Adrenal gland (tissue), 9 donors: ENCODE measurements at regions not wholly inside any gene's neighbourhood (a gene's known extent, or its start where the extent isn't known, plus 50 kb on each side); places are given as distances from the start of the nearest gene placed in this dataset.

Source experiments
- DNase-seq, 7 donors: peaks; one replicate each; pipeline ENCODE4 v3.0.0-alpha.2; 2019 to 2020
- H3K27ac ChIP-seq, 5 donors: fragments of 200-600 bp; sonication (generic) in 4 of 5; 1 replicate in 3 of 5; 2 replicates in 2 of 5; pipeline versions ENCODE4 v1.5.1 to v1.8.0; 2016 to 2020; ENCODE audit warnings: mild to moderate bottlenecking in 1 of 5
- H3K27me3 ChIP-seq: fragments of 200-600 bp; 2 replicates; pipeline ENCODE4 v1.8.0; 2021
- H3K36me3 ChIP-seq, 2 donors: fragments of 200-600 bp; replicated peaks in 1 of 2; 1 replicate in 1 of 2; 2 replicates in 1 of 2; pipeline versions ENCODE4 v1.5.1 to v1.8.0; 2018 to 2022
- H3K4me1 ChIP-seq, 2 donors: fragments of 200-600 bp; replicated peaks in 1 of 2; 1 replicate in 1 of 2; 2 replicates in 1 of 2; pipeline versions ENCODE4 v1.5.1 to v1.8.0; 2018 to 2021
- H3K4me3 ChIP-seq, 4 donors: fragments of 200-600 bp; sonication (generic) in 3 of 4; one replicate each; pipeline ENCODE4 v1.5.1; 2016 to 2018
- H3K9me3 ChIP-seq, 3 donors: fragments of 200-600 bp; sonication (generic) in 1 of 3; replicated peaks in 1 of 3; 1 replicate in 2 of 3; 2 replicates in 1 of 3; pipeline versions ENCODE4 v1.5.1 to v1.8.0; 2016 to 2021
- POLR2A ChIP-seq, 2 donors: fragments of 450-650 bp; IDR thresholded peaks; one replicate each; pipeline ENCODE4 v1.6.1; 2017; ENCODE audit warnings: antibody characterized with exemption in 2 of 2, mild to moderate bottlenecking in 2 of 2, moderate library complexity in 1 of 2
- WGBS, 4 donors: extraction: QIAGEN DNeasy Blood & Tissue Kit in 2 of 4; methylation state at CpG; one replicate each; pipeline versions ENCODE4 v1.1.5 to v1.1.7; 2013 to 2017; 5-methylcytosine and 5-hydroxymethylcytosine counted together
- intact Hi-C, 2 donors: fragments of 100-400 bp; cut with DNase I; formaldehyde crosslinking; loops; one replicate each; pipeline versions ENCODE4 v1.14.1 to v1.15.0; 2022 to 2023
- TF ChIP-seq, protein P1 (sequence below), 6 experiments: fragments of 450-650 bp in 4 of 6; fragments of 200-600 bp in 2 of 6; sonication (generic) in 1 of 6; IDR thresholded peaks; 1 replicate in 5 of 6; 2 replicates in 1 of 6; pipeline versions ENCODE4 v1.5.1 to v1.8.0; 2016 to 2021; ENCODE audit warnings: antibody characterized with exemption in 6 of 6, mild to moderate bottlenecking in 2 of 6, moderate library complexity in 1 of 6
- donor health status: healthy with polysubstance abuse.
- donor health status: Bipolar disorder and iron deficiency.
- donor health status: DM: yes; HTN: yes; CAD: no.
- donor health status: DM: no; HTN: no; CAD: no.
- donor health status: DM: no; HTN: no; CAD: no.

DNA sequence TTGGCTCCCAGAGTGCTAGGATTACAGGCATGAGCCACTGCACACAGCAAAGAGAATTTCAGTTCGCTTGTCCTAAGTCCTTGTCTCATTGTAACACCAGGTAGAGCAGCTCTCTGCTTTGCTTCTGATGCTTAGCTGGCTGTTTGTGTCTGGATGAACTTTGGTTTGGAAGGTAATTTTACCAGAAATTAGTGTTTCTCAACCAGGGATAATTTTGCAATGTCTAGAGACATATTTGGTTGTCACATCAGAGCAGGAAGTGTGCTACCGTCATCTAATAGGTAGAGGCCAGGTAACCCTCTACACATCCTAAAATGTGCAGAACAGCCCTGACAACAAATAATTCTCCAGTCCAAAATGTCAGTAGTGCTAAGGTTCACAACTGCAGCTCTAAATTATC lies 108.8 kb downstream of the SNX18 start:
- TF ChIP-seq POLR2A (IDR thresholded peaks at IDR 0.05) = no peak
- TF ChIP-seq, protein P1, sequence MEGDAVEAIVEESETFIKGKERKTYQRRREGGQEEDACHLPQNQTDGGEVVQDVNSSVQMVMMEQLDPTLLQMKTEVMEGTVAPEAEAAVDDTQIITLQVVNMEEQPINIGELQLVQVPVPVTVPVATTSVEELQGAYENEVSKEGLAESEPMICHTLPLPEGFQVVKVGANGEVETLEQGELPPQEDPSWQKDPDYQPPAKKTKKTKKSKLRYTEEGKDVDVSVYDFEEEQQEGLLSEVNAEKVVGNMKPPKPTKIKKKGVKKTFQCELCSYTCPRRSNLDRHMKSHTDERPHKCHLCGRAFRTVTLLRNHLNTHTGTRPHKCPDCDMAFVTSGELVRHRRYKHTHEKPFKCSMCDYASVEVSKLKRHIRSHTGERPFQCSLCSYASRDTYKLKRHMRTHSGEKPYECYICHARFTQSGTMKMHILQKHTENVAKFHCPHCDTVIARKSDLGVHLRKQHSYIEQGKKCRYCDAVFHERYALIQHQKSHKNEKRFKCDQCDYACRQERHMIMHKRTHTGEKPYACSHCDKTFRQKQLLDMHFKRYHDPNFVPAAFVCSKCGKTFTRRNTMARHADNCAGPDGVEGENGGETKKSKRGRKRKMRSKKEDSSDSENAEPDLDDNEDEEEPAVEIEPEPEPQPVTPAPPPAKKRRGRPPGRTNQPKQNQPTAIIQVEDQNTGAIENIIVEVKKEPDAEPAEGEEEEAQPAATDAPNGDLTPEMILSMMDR (IDR thresholded peaks at IDR 0.05) = no peak
- intact Hi-C loops = no loop called here
- Histone ChIP-seq H3K4me1 (no peaks in the 10 kb centered on the region), H3K36me3 (no peaks in the 10 kb centered on the region), H3K27me3 (no peaks in the 10 kb centered on the region), H3K4me3 (no peak overlapping the region), H3K27ac (no peak overlapping the region), H3K9me3 (no peaks in the 10 kb centered on the region)
- DNase-seq = no peak
- 85 to 92% (median 88%) methylated on average over 2 of the region's 2 CpGs for whole genome bisulfite sequencing, 4 donors

GRCh38 chr5:54624805-54625568 lies 107.4 kb downstream of the SNX18 start:
- no peak for DNase-seq
- no peaks in the 10 kb centered on the region for H3K4me1 ChIP-seq
- WGBS, 4 donors = 80 to 86% (median 84%) methylated on average over 9 of the region's 9 CpGs
- H3K9me3 ChIP-seq = no peaks in the 10 kb centered on the region
- H3K36me3 ChIP-seq = no peaks in the 10 kb centered on the region
- no peaks in the 10 kb centered on the region for H3K27me3 ChIP-seq
- no peak overlapping the region for H3K27ac ChIP-seq
- intact Hi-C loops = no loop called here
- no peak overlapping the region for H3K4me3 ChIP-seq
- TF ChIP-seq POLR2A (IDR thresholded peaks at IDR 0.05) = no peak
- TF ChIP-seq, protein P1 (IDR thresholded peaks at IDR 0.05) = no peak

- 76 to 91% (median 84%) methylated on average over 5 of the region's 5 CpGs for WGBS, 4 donors
- H3K4me3 ChIP-seq = no peak overlapping the region
- H3K27ac ChIP-seq = no peak overlapping the region
- H3K9me3 ChIP-seq = no peaks in the 10 kb centered on the region
- no peaks in the 10 kb centered on the region for H3K4me1 ChIP-seq
- no peak for DNase-seq
- no peaks in the 10 kb centered on the region for H3K27me3 ChIP-seq
- TF ChIP-seq POLR2A (IDR thresholded peaks at IDR 0.05) = no peak
- TF ChIP-seq, protein P1 (IDR thresholded peaks at IDR 0.05) = no peak
- intact Hi-C loops = no loop called here
- H3K36me3 ChIP-seq = no peaks in the 10 kb centered on the region
Observed at GRCh38 chr5:54621709-54622108, 104.2 kb downstream of the SNX18 start.

DNA sequence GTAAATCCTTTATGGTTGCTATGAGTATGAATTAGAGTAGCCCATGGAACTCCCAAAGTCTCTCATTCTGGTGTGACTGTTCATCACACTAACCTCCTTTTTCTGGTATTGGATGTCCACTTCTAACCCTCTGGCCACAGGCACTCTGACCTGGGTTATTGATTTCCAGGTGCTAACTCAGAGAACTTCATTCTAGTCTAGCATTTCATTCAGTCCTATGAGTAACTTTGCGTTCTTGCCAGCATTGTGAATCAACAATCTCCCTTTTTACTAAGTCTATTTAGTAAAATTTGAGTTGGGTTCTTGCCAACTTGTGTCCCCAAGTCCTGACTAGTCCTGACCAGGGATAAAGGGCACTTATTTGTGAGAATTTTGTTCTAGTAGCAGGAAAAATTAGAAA lies 103.5 kb downstream of the SNX18 start:
- intact Hi-C loops = no loop called here
- TF ChIP-seq POLR2A (IDR thresholded peaks at IDR 0.05) = no peak
- TF ChIP-seq, protein P1 (IDR thresholded peaks at IDR 0.05) = no peak

More for the DNA sequence above, 103.5 kb downstream of the SNX18 start:
- H3K27me3 ChIP-seq = no peaks in the 10 kb centered on the region
- H3K4me1 ChIP-seq = peaks cover 0 to under 1% of the 10 kb centered on the region in 2 donors
- no peak for DNase-seq
- no peaks in the 10 kb centered on the region for H3K36me3 ChIP-seq
- no peak overlapping the region for H3K4me3 ChIP-seq
- no peak overlapping the region for H3K27ac ChIP-seq
- no peaks in the 10 kb centered on the region for H3K9me3 ChIP-seq
- WGBS, 4 donors = 76 to 92% (median 89%) methylated on average over 1 of the region's 1 CpG
